Keratinocyte (primary cell): ENCODE measurements at regions not wholly inside any gene's neighbourhood (a gene's known extent, or its start where the extent isn't known, plus 50 kb on each side); places are given as distances from the start of the nearest gene placed in this dataset.

ENCODE experiments used
- CTCF ChIP-seq, 3 experiments: IDR thresholded peaks in 1 of 3; conservative IDR thresholded peaks in 1 of 3; optimal IDR thresholded peaks in 1 of 3; 2 replicates in 2 of 3; 3 replicates in 1 of 3; pipeline versions ENCODE3 to v1.5.1; 2011; ENCODE audit warnings: low read length in 3 of 3, mild to moderate bottlenecking in 3 of 3, moderate library complexity in 2 of 3, control low read depth in 1 of 3, inconsistent platforms in 1 of 3; ENCODE audit not compliant: insufficient read depth in 2 of 3; ENCODE audit errors: extremely low read depth in 1 of 3
- EZH2 ChIP-seq: IDR thresholded peaks from one replicate; pipeline ENCODE4 v1.6.1; 2012; ENCODE audit warnings: inconsistent platforms, mild to moderate bottlenecking, low read length, moderate library complexity

- TF ChIP-seq CTCF (optimal IDR thresholded peaks at IDR 0.05 in 1 of 3, IDR thresholded peaks at IDR 0.05 in 1 of 3, conservative IDR thresholded peaks at IDR 0.05 in 1 of 3; ENCODE audit: extremely low read depth in 1 of 3, insufficient read depth in 2 of 3, low read length in 3 of 3) (no peak), EZH2 (no peak)
Measured at GRCh38 chr11:45537614-45538013, 127.8 kb downstream of the CHST1 start.
